Body of pancreas (tissue), 4 donors: ENCODE measurements at regions not wholly inside any gene's neighbourhood (a gene's known extent, or its start where the extent isn't known, plus 50 kb on each side); places are given as distances from the start of the nearest gene placed in this dataset.

Source experiments
- ATAC-seq: fragments of 150-250 bp; one replicate; pipeline ENCODE4 v1.9.1; 2016
- DNase-seq, 4 donors: peaks; one replicate each; pipeline ENCODE4 v3.0.0-alpha.2; 2019
- H3K27ac ChIP-seq, 4 donors: fragments of 200-600 bp; sonication (generic); 1 replicate in 3 of 4; 2 replicates in 1 of 4; pipeline versions ENCODE4 v1.5.1 to v1.6.1; 2016 to 2019; ENCODE audit warnings: mild to moderate bottlenecking in 1 of 4, mixed read lengths in 1 of 4, moderate library complexity in 1 of 4
- H3K27me3 ChIP-seq, 2 donors: fragments of 200-600 bp; sonication (generic); one replicate each; pipeline ENCODE4 v1.6.0; 2016; ENCODE audit warnings: mild to moderate bottlenecking in 1 of 2
- H3K36me3 ChIP-seq, 2 donors: fragments of 200-600 bp; sonication (generic); replicated peaks in 1 of 2; 2 replicates each; pipeline ENCODE4 v1.5.1; 2016; ENCODE audit warnings: low read depth in 2 of 2; ENCODE audit not compliant: insufficient read depth in 1 of 2
- H3K4me1 ChIP-seq: fragments of 200-600 bp; sonication (generic); one replicate; pipeline ENCODE4 v1.6.0; 2016
- H3K4me3 ChIP-seq, 2 donors: fragments of 200-600 bp; sonication (generic); 1 replicate in 1 of 2; 2 replicates in 1 of 2; pipeline ENCODE4 v1.5.1; 2016 to 2019
- H3K9me3 ChIP-seq, 3 donors: fragments of 200-600 bp; sonication (generic); 1 replicate in 2 of 3; 2 replicates in 1 of 3; pipeline ENCODE4 v1.5.1; 2016
- CTCF ChIP-seq, 7 experiments: fragments of 450-650 bp in 4 of 7; fragments of 200-600 bp in 3 of 7; sonication (generic) in 3 of 7; IDR thresholded peaks; one replicate each; pipeline ENCODE4 v1.5.1; 2016 to 2019; ENCODE audit warnings: antibody characterized with exemption in 7 of 7
- POLR2A ChIP-seq, 3 donors: fragments of 450-650 bp; IDR thresholded peaks; one replicate each; pipeline ENCODE4 v1.6.1; 2016; ENCODE audit warnings: antibody characterized with exemption in 3 of 3, mild to moderate bottlenecking in 2 of 3
- WGBS, 2 donors: methylation state at CpG; one replicate each; pipeline ENCODE4 v1.1.5; 2017; 5-methylcytosine and 5-hydroxymethylcytosine counted together
- intact Hi-C: fragments of 100-400 bp; cut with DNase I; formaldehyde crosslinking; loops from one replicate; pipeline ENCODE4 v1.15.1; 2023

GRCh38 chr2:146844226-146844990, 1000.4 kb upstream of the ACVR2A start:
- TF ChIP-seq CTCF (IDR thresholded peaks at IDR 0.05) (no peak), POLR2A (IDR thresholded peaks at IDR 0.05) (no peak)
- H3K36me3 ChIP-seq: no peaks in the 10 kb centered on the region
- 44 to 53% methylated on average over 6 of the region's 6 CpGs for WGBS, 2 donors

GRCh38 chr2:146837857-146838256, 1007.0 kb upstream of the ACVR2A start:
- no peaks in the 10 kb centered on the region for H3K9me3 ChIP-seq
- no peaks in the 10 kb centered on the region for H3K27me3 ChIP-seq
- no peaks in the 10 kb centered on the region for H3K4me1 ChIP-seq
- TF ChIP-seq CTCF (IDR thresholded peaks at IDR 0.05): no peak
- no peak for TF ChIP-seq POLR2A (IDR thresholded peaks at IDR 0.05)
- H3K4me3 ChIP-seq: no peak overlapping the region
- H3K36me3 ChIP-seq: no peaks in the 10 kb centered on the region
- DNase-seq: no peak
- no peak for ATAC-seq
- intact Hi-C loops: no loop called here
- no peak overlapping the region for H3K27ac ChIP-seq

More at GRCh38 chr2:146844226-146844990, 1000.4 kb upstream of the ACVR2A start:
- no peak overlapping the region for H3K27ac ChIP-seq
- H3K4me1 ChIP-seq: no peaks in the 10 kb centered on the region
- no peaks in the 10 kb centered on the region for H3K27me3 ChIP-seq
- ATAC-seq: no peak
- intact Hi-C loops: no loop called here
- H3K9me3 ChIP-seq: no peaks in the 10 kb centered on the region
- H3K4me3 ChIP-seq: no peak overlapping the region
- DNase-seq: no peak

GRCh38 chr2:146826388-146826787, 1018.4 kb upstream of the ACVR2A start:
- no peak for TF ChIP-seq POLR2A (IDR thresholded peaks at IDR 0.05)
- no peak for TF ChIP-seq CTCF (IDR thresholded peaks at IDR 0.05)
- Histone ChIP-seq H3K36me3 (no peaks in the 10 kb centered on the region), H3K9me3 (no peaks in the 10 kb centered on the region), H3K4me1 (no peaks in the 10 kb centered on the region), H3K27ac (no peak overlapping the region), H3K27me3 (no peaks in the 10 kb centered on the region), H3K4me3 (no peak overlapping the region)
- intact Hi-C loops: no loop called here
- no peak for DNase-seq
- ATAC-seq: no peak

GRCh38 chr2:146821836-146822316, 1023.0 kb upstream of the ACVR2A start:
- H3K36me3 ChIP-seq: no peaks in the 10 kb centered on the region
- no peak for ATAC-seq
- TF ChIP-seq POLR2A (IDR thresholded peaks at IDR 0.05) (no peak), CTCF (IDR thresholded peaks at IDR 0.05) (no peak)
- H3K4me3 ChIP-seq: no peak overlapping the region
- H3K27ac ChIP-seq: no peak overlapping the region
- intact Hi-C loops: no loop called here
- no peak for DNase-seq
- no peaks in the 10 kb centered on the region for H3K9me3 ChIP-seq
- H3K4me1 ChIP-seq: no peaks in the 10 kb centered on the region
- H3K27me3 ChIP-seq: no peaks in the 10 kb centered on the region
- WGBS, 2 donors: 64 to 66% methylated on average over 2 of the region's 2 CpGs

GRCh38 chr2:146820672-146821071, 1024.2 kb upstream of the ACVR2A start:
- H3K36me3 ChIP-seq: no peaks in the 10 kb centered on the region
- H3K9me3 ChIP-seq: no peaks in the 10 kb centered on the region
- H3K4me3 ChIP-seq: no peak overlapping the region
- no peaks in the 10 kb centered on the region for H3K27me3 ChIP-seq
- TF ChIP-seq POLR2A (IDR thresholded peaks at IDR 0.05): no peak
- TF ChIP-seq CTCF (IDR thresholded peaks at IDR 0.05): no peak
- 85 to 92% methylated on average over 3 of the region's 3 CpGs for WGBS, 2 donors
- H3K27ac ChIP-seq: no peak overlapping the region
- no peak for ATAC-seq
- no peak for DNase-seq
- no peaks in the 10 kb centered on the region for H3K4me1 ChIP-seq
- intact Hi-C loops: no loop called here
